GM12874 (cell line): ENCODE measurements at regions not wholly inside any gene's neighbourhood (a gene's known extent, or its start where the extent isn't known, plus 50 kb on each side); places are given as distances from the start of the nearest gene placed in this dataset.

Source experiments
- TF ChIP-seq, protein P1 (sequence below): IDR thresholded peaks from 2 replicates; pipeline ENCODE4 v1.5.1; 2011; ENCODE audit warnings: low read depth, mild to moderate bottlenecking, control low read depth, low read length, moderate library complexity; ENCODE audit not compliant: insufficient read depth

- TF ChIP-seq, protein P1, sequence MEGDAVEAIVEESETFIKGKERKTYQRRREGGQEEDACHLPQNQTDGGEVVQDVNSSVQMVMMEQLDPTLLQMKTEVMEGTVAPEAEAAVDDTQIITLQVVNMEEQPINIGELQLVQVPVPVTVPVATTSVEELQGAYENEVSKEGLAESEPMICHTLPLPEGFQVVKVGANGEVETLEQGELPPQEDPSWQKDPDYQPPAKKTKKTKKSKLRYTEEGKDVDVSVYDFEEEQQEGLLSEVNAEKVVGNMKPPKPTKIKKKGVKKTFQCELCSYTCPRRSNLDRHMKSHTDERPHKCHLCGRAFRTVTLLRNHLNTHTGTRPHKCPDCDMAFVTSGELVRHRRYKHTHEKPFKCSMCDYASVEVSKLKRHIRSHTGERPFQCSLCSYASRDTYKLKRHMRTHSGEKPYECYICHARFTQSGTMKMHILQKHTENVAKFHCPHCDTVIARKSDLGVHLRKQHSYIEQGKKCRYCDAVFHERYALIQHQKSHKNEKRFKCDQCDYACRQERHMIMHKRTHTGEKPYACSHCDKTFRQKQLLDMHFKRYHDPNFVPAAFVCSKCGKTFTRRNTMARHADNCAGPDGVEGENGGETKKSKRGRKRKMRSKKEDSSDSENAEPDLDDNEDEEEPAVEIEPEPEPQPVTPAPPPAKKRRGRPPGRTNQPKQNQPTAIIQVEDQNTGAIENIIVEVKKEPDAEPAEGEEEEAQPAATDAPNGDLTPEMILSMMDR = no peak
Observed at GRCh38 chr13:50511877-50512341, 331.6 kb downstream of the DLEU7 start.

GRCh38 chr13:50512474-50513299 lies 330.8 kb downstream of the DLEU7 start:
- TF ChIP-seq, protein P1 = no peak

DNA sequence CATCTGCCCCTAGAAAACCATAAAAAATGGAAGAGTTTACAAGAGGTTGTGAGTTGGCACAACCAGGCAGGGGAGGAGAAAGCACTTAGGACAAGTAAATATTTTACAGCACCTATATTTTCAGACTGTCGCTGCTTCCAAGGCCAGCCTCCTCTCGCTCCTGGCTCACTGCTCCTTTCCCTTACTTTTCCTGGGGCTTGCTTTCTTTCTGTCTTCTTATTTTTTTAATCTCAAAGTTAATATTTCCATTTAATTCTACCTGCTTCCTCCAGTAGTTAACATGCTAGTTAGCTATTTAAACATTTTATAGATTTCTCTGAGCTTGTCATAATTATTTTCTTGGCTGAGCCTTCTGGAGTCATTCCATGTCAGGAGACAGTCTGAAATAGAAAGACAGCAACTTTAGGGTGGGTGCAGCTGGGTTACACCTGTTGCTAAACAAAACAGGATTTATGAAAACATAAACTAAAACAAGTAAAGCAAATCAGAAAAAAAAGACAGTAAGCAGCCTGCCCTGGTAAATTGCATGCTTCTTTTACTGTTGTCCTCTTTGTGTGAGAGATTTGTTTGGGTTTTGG lies 330.1 kb downstream of the DLEU7 start:
- TF ChIP-seq, protein P1 = no peak

GRCh38 chr13:50514249-50514648 lies 329.2 kb downstream of the DLEU7 start:
- TF ChIP-seq, protein P1 = no peak

DNA sequence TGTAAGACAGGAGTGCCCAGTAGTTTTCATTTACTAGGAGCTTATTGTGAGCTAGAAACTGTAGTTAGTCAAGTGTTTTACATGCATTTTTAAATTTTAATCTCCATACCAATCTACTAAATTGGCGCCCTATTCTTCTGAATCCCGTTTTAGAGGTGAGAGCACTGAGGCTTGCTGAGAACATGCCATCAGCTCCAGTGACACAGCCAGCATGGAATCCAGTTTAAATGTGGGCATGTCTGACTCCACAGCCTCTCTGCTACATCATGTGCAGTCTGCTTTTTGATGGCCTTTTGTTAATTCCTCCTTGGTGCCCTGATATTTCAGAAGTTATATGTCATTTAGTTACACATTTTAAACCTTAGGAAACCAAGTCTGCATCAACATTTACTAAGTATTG lies 325.4 kb downstream of the DLEU7 start:
- TF ChIP-seq, protein P1 = no peak

DNA sequence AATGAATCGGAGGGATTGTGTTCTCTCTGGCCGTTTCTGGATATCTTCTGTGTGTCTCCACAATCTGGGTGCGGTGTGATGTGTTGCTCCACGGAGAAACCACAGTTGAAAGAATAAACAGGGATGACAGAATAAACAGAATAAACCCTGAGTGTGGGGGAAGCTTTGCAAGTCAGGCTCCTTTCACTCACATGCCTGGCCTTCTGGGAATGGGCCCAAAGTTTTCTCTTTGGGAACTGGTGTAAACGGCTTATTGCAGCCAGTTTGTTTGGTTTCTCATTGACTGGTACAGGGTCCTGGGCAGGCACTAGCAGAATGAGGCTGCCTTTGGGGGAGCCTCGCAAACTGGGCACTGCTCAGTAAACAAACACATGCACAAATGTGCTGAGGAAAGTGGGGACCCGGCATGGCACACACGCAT lies 324.7 kb downstream of the DLEU7 start:
- TF ChIP-seq, protein P1 = no peak

- TF ChIP-seq, protein P1 = no peak
Observed at GRCh38 chr13:50519866-50520265, 323.6 kb downstream of the DLEU7 start.
